Amniotic stem cell (primary cell): ENCODE measurements at regions not wholly inside any gene's neighbourhood (a gene's known extent, or its start where the extent isn't known, plus 50 kb on each side); places are given as distances from the start of the nearest gene placed in this dataset.

ENCODE experiments used
- DNase-seq: peaks from one replicate; lab custom pipeline; 2025; lab: John Stamatoyannopoulos, UW

DNA sequence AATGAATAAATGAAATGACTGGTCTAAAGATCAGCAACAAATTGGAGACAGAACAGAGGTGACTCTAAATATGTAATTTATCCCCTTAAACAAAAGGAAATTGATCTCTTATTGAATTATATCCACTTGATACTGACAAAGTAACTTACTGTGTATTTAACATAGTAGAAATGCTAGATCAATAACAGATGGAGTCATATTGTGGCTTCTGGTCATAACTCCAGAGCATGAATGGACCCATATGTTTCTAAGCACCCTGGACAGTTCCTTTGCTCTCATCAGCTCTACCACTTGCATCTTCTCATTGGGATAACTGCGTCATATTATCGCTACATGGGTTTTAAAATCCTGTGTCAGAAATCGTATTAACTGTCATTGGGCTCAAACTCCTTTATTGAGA lies 222.3 kb downstream of the ETS1 start:
- no peak for DNase-seq

DNA sequence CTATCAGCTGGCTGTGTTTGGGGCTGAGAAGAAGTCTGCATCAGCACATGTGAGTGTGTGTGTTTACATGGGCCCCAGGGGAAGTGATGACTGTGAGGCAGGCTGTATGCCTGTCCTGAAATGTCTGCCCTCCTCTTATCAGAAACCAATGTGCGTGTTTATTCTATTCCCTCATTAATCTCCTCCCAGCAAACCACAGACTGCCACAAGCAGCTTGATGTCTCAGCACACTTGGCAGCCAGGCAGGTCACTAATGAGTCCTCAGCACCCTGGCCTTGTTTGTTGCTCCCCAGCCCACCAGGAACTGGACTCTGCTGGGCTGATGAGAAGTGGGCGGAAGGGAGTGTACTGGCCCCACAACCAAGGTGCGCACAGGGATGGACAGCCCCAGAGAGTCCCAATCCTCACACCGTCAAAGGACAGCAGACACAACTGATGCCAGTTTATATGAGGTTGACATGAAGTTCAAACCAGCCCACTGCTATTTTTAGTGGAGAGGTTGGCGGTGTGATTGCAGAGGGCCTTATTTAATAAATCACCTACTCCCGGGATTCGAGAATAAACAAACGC lies 225.8 kb downstream of the ETS1 start:
- DNase-seq, result no peak

DNA sequence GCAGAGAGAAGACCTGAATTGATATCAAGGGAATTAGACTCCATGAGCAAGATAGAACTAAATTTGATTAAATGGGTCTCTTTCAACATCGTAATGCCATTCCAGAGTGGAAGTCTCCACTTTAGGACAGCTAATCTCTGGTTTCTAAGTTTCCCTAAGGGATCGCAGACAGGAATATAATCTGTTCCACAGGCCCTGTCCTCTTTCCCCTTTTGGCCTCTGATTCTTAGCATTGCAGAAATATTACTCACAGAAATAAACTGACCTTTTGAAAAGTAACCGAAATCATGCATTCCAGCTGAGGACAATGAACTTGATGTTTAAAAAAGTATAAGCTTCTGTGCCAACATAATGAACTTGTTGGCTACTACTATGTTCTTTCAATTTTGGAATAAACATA lies 227.8 kb downstream of the ETS1 start:
- DNase-seq, result no peak

DNA sequence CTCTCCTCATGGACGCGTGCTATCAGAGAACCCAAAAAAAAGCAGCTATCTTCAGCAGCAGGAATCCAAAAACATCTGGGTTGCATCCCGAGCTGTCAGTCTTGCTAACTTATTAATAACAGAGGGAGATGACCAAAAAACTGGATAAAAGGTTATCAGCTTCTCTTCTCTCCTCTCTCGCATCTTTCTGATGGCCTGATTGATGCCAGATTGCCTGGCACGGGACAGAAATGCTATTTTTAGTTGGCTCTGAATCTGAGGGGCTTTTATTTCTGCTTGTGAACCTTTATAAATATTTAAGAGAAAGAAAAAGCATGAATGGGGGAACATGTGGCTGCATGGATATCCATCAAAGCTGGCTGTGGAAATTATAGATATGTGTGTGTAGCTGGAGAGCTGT lies 230.3 kb downstream of the ETS1 start:
- no peak for DNase-seq

DNA sequence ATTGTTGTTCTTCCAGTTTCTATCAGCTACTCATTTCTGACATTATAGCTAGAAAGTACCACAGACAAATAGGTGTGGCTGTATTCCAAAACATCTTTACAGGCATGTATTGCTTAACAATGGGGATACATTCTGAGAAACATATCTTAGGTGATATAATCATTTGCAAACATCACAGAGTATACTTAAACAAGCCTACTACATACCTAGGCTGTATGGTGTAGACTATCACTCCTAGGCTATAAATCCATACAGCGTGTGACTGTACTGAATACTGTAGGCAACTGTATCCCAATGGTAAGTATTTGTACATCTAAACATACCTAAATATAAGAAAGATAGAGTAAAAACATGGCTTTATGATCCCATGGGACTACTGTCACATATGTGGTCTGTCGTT lies 231.8 kb downstream of the ETS1 start:
- no peak for DNase-seq

DNA sequence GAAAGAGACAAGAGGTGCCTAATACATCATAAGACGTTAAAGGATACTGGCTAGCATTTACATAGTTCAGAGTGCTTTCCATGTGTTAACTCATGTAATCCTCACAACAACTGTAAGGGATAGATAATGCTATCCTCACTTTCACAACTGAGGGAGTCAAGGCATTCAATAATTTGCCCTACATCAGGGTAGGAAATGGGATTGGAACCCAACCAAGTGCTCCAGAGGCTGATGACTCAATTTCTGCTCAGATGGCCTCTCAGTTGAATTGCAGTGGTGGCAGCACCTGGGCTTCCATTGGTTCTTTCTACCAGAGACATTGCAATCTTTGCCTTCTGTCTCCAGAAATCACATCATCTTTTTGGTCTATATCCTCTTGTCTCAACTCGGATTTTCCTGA lies 232.9 kb downstream of the ETS1 start:
- no peak for DNase-seq

DNA sequence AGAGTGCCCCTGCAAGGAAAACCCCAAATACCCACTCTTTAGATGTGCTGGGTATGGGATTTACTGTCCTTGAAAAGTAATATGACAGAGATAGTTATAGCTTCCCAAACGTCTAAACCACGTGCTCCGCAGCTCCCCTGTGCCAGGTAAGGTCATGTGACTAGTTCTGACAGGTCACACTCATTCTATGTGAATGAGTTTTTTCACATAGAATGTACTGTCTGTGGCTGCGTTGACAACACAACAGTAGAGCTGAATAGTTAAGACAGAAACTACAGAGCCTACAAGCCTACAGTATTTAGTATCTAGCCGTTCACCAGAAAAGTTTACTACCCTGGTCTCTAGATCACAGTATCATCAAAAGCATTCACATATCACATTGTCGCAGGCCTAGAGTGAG lies 236.2 kb downstream of the ETS1 start:
- DNase-seq, result no peak

DNA sequence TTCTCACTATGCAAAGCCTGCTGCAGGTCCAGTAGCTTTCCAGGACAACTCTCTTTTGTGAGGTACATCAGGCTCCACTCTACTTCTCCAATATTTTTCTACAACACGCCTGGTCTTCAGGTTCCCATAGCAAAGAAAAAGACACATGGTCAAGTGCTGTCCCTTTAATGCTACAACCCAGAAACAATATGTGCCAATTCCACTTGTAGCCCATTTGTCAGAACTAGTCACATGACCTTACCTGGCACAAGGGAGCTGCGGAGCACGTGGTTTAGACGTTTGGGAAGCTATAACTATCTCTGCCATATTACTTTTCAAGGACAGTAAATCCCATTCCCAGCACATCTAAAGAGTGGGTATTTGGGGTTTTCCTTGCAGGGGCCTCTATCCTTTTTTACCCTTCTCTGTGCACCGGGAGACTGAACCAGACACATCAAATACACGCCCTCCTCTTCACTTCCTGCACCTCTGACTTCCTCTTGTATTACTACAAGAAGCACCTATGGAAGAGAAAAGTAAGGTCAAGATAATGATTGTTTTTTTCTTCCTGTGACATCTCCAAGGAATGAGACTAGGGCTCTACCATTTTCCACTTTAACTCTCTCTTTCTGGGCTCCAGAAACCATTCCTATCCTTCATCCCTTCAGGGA lies 237.6 kb downstream of the ETS1 start:
- DNase-seq, result no peak

DNA sequence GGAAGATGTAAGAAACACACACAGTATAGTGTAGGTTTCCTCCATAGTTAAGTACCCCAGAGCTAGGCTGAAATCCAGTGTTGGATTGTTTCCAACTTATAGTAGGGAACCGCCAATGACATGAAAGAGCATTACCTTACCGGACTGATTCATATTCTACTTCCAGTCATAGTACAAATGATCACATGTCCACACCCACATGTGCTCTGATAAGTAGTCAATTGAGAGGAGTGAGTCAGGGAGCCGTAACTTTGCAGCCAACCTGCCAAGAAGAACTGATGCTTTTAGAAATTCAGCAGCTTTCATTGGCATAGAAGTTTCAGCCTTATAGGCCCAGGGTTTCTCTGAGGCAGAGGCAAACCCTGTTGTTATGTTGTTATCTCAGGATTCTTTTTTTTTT lies 240.6 kb downstream of the ETS1 start:
- no peak for DNase-seq

DNA sequence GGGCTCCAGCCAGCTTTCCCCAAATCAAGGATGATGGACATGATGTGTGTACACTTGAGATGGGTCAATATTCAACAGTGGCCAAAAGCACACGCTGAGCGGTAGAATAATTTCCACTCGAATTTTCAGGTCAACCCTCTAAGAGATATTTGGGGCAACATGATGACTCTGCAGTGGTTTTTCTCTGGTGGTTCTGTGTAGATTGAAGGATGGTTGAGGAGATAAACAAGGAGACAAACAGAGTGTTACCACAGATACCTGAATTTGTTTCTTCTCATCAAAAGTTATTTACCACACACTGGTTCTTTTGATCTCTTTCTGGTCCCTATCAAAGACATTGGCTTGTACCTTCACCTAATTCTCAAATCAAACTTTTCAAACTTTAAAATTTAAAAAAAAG lies 242.0 kb downstream of the ETS1 start:
- no peak for DNase-seq

DNA sequence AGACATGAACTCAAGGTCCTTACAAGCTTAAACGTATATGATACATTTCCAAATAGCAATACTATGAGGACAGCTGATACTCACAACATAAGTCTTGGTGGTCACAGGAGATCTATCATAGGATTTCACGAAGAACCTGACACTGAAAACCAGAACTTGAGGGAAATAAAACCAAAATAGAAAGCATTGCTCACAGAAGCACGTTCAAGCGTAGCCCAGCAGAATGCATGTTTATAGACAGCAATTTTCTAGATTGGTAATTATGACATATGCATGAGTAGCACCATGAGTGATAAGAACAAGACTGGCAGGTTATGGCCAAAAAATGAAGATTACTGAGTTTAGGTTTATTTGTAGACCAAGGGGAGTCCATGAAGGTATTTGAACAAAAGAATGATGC lies 243.5 kb downstream of the ETS1 start:
- DNase-seq, result no peak

DNA sequence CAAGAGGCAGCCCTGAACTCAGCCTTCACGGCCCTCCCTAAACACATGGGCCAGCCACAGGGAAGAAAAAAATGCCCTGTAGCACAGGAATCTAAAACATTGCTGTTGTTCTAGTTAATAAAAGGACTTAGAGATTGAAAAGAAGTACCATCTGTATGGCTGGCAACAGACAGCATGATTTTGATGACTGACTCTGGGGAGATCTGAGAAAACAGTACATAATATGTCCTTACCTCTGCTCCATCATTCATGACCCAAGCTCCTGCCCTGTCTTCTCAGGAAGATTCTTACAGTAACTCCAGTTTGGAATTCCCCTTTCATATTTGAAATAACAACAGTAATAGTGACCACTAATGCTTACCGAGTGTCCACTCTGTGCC lies 244.2 kb downstream of the ETS1 start:
- DNase-seq, result no peak

DNA sequence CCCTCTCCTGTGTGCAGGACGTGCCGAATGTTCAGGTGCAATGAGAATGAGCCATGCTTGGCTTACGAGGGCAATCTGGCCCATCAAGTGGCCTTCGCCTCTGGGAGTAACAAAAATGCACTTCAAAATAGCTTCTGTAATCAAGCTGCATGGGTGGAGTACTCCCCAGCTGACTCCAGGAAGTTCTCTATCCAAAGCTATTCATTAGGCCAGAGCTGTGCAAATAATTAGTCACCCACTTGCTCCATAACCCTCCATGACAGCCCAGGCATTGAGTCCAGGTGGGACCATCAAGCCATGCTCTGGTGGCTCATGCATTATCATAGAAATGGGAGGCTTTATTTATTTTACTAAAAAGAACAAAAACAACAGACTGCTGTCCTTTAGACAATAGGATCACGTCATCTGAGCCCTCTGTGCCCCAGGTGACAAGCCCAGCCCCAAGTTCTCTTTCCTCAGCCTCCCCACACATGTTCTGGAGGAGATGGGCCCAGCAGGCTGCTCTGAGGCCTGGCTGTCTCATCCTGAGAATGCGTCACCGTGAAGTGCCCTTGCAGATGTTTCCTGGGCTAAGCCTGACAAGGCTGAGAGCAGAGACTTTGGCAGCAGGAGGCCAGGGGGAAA lies 244.7 kb downstream of the ETS1 start:
- DNase-seq, result no peak

DNA sequence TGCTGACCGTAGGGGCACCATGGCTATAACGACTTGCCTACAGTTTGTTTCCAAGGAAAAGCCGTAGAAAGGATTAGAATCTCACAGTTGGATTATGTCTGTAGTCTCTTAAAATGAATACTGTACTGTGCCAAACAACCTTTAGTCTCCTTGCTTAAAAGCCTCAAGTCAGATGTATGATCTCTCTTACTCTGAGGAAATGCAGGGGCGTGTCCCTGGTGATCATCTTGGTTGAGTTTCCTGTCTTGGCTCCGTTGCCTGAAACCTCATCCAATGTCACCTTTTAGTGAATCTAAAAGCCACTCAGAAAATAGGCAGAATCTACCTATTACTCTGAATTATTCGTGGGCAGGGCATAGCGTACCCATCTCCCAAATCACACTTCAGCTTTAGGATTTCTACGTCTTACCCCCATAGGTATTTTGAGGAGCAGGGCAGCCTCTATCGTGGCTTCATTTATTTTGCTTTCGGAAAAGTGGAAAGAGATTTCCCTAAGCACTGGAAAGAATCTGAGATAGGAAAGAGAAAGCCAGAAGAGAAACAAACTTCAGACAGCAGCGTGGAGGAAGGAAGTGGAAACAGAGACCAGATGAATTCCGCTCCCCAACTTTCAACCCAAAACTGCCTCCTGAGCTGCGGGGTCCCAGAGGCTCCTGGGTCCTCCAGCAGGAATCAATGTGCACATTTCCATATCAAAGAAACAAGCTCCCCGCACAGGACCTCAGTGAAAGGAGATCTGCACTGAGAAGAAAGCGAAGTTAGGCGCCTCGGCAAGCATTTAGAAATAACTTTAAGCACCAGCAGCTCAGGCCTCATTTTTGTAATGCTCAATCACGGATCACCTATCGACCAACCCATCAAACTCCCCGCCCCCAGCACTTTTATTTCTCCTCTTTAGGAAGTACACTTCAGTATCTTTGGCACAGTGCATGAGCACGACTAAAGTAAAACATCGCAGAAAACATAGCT lies 245.8 kb downstream of the ETS1 start:
- DNase-seq, result no peak

DNA sequence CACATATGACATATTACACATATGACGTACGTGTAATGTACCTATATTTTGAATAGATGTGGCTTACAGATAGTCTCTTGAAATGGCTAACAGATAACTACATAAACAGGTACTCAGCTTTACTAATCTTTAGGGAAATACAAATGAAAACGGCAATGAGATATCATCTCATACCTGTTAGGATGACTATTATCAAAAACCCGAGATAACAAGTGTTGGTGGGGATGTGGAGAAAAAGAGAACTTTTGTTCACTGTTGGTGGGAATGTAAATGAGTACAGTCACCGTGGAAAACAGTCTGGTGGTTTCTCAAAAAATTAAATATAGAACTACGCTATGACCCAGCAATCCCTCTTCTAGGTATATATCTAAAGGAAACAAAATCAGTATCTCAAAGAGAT lies 247.6 kb downstream of the ETS1 start:
- DNase-seq, result no peak

DNA sequence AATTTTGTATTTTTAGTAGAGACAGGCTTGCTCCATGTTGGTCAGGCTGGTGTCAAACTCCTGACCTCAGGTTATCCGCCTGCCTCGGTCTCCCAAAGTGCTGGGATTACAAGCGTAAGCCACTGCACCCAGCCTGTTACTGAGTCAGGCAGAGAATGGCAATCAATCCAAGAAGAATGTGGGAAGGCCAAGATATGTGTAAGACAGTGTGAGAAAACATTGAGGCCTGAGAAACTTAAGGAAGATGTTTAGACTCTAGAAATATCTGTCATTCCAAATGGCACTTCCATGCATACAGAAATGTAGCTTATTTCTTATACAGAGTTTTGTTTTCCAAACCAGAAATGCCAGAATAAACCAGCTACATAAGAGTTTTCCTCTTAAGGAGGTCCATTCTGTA lies 248.5 kb downstream of the ETS1 start:
- DNase-seq, result no peak

DNA sequence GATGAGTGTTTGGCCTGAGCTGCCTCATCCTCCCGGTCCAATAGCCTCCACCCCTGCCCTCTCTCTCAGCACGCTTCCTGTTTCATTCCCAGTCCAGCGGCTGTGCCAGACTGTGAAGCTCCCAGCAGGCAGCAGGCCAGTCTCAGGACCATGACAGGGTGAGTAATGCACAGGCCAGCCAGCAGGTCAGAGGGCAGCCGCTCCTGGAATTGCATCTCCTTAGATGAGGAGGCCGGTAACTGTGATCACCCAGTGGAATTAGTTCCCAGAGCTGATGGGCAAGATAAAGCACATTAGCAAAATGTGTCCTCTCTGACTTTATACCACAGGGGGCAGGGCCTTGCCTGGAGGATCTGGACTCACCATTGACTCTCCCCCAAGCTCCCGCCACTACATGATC lies 251.2 kb downstream of the ETS1 start:
- no peak for DNase-seq

DNA sequence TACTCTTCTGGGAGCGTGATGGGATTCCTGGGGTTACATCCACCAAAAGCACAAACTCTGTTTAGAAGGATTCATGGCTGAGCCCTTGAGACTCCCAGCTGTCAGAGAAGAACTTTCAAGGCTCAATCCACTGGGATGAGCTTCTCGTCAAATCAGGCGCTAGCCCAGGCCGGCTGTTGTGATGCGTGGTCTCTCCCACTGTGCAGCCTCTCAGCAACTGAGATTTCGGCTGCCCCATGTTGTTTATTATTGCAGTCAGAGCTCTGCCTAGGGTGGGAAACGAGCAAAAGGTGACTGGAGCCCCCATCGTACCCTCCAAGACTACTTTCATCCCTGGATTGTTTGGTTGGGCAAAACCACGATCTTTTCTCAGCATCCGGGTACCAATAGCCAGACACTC lies 251.6 kb downstream of the ETS1 start:
- no peak for DNase-seq

DNA sequence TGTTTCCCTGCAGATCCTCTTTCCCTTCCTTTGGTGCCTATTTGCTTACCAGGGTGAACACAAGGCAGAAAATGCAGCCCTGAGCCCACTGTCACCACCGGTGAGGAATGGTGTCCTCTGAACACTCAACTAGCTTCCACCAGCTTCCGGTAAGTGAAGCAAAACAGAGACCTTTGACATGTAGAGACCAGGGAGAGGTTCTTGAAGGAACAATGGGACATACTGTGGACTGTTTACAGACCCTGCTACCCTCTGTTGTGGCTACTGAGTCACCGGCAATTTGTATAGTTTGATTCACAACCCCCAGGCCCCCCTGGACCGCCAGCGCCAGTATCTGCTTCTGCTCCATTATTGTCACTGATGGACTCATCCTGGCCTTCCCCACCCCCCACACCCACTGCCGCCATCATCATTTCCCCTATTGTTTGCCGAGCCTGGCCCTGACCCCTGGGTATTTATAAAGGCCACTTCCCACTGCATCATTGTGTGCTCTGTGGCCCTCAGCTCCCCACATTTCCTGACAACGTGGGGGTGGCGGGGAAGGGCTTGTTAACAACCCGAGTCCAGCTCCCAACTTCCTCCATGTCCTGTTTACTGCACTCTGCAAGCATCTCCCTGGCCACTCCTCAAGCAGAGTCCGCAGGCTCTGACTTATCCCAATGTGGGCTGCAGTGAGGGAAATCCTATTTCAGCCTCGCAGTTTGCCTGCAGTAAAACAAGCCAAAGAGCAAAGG lies 252.9 kb downstream of the ETS1 start:
- no peak for DNase-seq

DNA sequence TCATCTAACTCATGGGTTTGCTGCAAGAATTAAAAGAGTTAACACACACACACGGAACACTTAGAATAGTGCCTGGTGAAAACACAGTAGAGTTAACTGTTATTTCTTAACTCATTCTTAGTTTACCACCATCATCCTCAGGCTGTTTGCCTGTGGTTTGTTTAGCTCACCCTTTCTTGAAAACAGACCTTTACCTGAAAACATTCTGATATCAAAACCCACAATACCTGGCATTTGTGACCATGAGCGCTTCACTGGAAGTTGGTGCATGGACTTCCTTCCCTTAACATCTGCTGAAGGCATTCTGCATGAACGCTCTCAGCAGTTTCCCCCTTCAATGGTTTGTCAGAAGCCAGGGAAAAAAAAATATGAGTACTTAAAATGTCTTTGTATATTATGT lies 256.0 kb downstream of the ETS1 start:
- DNase-seq, result no peak

DNA sequence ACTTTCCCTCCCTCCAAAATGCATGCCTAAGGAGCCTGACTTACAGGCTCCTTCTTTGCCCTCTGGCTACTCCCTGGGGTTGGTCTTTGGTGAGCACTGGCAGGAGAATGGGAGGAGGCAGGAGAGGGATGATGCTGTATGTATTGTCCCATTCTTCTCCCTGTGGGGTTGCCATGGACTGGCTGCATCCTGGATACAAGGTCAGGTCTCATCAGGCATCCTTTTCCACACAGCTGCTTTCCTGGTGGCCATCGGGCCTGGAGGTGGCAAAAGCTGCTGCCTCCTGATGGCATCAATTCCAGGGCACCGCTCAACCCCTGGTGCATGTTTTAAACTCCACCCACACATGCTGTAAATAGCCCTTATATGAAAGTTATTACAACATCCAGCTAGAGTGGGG lies 257.2 kb downstream of the ETS1 start:
- DNase-seq, result no peak

DNA sequence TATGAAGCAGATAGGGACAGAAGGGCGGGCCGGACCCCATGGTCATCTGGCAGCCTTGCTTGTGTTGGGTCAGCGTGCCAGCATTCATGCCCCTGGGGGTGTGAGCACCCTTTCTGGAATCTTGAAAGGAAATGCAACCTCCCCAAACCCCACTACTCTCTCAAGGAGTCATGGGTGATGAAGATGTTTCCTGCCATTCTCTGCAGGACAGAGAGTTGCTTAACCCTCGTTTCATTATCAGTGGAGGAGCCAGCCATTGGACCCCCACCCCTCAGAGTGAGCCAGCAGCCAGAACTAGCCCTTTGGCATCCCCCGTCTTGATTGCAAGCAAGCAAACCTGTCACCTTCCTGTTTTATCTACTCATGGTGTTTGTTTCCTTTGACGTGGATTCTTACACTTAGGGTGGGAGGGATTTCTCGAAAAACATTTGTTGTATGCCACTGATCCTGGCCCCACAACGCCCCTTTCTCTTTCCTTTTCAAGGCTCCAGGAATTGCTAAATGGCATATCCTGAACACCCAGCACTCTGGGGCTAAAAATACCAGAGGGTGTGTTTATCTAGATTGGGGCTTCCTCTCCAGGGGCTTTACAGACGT lies 258.3 kb downstream of the ETS1 start:
- no peak for DNase-seq
